Right ventricle myocardium superior (tissue), 1 donor: ENCODE measurements at regions not wholly inside any gene's neighbourhood (a gene's known extent, or its start where the extent isn't known, plus 50 kb on each side); places are given as distances from the start of the nearest gene placed in this dataset.

Source experiments
- ATAC-seq: fragments of 200-7000 bp; cut with Tn5 transposase; one replicate; pipeline ENCODE4 v1.9.1; 2020; ENCODE audit warnings: mild to moderate bottlenecking; ENCODE audit not compliant: poor library complexity
- DNase-seq: peaks from one replicate; pipeline ENCODE4 v3.0.0-alpha.2; 2020
- intact Hi-C: fragments of 100-400 bp; cut with DNase I; formaldehyde crosslinking; loops from one replicate; pipeline ENCODE4 v1.11.2; 2022
- donor health status: DM: no; HTN: yes; CAD: no; lungs with severe emphysema.

DNA sequence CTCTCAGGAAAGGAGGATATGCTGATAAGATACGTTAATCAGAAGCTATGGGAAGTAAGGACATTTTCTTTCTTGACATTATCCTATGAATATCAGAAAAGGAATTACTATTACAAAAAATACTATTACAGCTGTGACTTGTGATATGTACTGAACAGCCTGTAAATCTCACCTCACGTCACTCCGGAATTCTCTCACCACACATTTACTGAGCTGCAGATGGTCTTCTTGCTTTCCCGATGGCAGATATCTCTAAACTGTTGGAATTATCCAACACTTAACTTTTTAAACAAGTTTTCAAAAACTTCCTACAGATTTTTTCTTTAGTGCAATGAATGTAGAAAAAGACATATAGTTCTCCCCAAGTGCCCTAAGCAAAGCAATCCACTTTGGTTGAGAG is 313.4 kb downstream of the GPR37 start:
- intact Hi-C loops: no loop called here
- DNase-seq: no peak
- no peak for ATAC-seq

DNA sequence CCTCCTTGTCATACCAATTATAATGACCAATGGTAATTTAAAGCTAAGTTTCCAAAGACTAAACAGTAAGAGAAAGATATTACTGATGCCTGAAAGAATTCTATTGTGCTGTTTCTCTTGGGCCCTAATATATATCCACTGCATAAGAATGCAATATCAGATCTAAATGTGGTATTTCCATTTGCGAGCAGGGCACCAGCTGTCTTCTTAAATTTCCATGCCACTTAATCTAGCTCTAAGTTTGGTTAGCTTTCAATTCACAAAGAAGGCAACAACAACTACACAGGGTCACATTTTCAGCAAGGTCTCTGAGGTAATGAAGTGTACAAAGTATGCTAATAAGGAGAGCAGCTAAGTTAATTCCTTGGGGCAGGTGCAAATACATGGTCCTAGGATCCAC is 315.7 kb downstream of the GPR37 start:
- intact Hi-C loops: no loop called here
- ATAC-seq (no peak), DNase-seq (no peak)

DNA sequence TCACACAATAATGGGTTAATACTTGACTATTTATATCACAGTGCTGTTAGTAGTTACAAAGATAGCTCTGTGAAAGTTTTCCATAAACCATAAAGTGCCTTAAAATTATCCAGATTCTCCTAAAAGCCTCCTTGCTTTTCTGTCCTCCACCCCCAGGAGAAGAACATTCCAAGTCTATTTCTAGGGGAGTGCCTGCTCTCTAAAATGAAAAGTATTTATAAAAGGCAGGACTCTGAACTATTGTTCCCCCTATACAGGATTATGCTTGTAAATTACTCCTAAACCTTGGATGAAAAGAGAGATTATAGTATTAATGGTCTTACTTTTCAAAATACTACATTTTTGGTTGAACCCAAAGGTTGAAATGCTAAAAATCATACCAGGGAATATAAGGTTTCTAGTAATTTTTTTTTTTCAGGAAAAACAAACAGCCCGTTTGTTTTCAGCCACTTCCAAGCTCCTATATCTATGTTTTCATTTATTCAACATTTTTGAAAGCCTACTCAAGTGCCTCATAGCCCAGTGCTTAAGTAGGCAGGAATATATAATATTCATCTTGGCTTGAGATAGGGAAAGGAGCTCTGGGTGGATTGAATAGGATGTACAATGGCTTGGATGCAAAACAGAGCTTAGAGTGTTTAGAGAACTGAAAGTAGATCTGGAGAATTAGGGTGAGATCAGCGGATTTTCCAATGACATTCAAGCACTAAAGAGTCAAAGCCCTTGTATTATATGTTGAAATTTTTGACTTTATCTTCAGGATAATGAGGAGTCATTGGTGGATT is 320.7 kb downstream of the GPR37 start:
- ATAC-seq (no peak), DNase-seq (no peak)
- intact Hi-C loops: no loop called here

DNA sequence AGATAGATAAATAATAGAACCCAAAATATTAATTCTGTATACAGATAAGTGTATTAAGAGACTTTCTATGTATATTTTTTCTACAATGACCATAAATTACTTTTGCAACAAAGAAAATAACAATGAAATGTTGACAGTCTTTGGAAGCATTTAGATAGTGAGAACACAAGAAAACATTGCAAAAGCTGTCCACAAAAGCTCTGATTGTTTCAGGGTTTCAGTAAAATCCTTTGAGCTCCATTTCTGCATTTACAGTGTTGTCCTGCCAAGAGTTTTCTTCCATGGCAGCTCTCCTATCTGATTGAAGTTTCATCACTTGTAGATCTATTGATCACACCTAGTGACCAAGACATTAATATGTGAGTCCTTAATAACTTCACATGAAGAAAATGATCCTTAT is 321.8 kb downstream of the GPR37 start:
- ATAC-seq (no peak), DNase-seq (no peak)
- intact Hi-C loops: no loop called here

DNA sequence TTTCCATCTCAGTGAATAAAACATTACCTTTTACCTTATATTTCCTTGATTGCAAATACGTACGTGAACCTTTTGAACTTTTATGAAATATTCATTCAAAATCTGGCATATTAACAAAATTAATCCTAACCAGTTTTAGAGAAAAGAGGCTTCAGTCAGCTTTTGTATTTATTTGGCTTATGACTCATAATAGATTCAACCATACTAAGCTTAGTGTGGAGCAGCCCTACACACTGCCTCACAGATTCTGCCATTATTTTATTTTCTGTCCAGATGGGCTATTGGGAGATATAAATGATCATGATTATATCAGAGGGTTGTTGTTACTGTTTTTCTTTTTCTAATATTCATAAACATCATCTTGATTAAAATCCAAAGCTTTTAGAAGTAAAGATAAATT is 325.5 kb downstream of the GPR37 start:
- DNase-seq (no peak), ATAC-seq (no peak)
- intact Hi-C loops: no loop called here

DNA sequence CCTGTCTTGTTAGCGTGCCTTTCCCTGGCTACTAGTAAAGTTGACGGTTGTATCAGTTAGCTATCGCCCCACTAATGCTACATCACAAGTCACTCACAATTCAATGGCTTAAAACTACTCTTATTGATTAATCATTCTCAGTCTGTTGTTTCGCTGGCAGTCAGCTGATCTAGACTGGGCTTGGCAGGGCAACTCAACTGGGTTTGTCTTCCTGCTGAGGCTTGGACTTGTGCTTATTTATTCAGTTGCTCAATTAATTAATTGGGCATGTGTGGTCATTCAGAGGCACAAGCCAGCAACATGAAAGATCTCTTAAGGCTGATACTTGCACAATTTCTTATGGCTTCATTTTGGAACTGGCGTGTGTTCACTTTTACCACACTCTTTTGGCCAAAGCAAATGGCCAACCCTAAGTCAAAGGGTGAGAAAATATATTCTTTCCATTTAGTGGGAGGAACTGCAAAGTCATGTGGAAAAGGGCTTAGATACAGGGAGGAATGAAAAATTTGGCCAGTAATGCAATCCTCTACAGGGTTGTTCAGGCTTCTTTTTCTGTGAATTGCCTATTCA is 333.5 kb downstream of the GPR37 start:
- ATAC-seq (no peak), DNase-seq (no peak)
- intact Hi-C loops: no loop called here

DNA sequence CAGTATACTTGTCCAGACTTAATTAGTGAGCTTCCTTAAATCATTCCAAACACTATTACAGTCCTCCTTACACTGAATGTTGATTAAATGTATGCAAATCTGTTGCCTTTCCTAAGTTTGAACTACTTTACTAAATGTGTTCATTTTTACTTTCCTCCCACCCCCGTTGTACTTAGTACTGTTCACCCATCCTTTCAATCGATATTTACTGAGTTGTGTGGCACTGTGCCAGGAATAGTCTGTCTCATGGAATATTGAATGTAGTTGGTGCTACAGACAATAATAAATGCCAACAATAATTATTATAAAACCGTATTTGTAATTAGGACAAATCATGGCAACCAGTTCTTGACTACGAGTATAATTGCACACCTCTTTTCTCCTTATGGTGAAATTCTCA is 335.7 kb downstream of the GPR37 start:
- ATAC-seq: no peak
- no peak for DNase-seq
- intact Hi-C loops: no loop called here

DNA sequence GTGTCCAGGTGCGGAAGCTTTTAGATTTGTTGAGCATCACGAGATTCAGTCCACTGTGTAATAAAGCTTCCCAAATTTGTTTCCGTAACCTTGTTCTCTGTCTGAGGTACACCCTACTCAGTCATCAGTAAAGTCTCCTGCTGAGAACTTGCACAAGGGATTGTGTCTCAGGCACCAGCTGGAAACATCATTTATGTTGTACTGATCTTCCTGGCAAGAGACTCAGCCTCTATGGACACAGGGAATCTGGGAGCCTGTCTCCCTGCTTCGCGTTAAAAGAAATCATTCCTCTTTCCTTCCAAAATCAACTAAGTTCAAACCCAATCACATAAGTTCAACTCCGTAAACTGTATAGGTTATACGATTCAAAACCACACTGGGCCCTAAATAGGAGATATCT is 336.8 kb downstream of the GPR37 start:
- ATAC-seq (no peak), DNase-seq (no peak)
- intact Hi-C loops: no loop called here

DNA sequence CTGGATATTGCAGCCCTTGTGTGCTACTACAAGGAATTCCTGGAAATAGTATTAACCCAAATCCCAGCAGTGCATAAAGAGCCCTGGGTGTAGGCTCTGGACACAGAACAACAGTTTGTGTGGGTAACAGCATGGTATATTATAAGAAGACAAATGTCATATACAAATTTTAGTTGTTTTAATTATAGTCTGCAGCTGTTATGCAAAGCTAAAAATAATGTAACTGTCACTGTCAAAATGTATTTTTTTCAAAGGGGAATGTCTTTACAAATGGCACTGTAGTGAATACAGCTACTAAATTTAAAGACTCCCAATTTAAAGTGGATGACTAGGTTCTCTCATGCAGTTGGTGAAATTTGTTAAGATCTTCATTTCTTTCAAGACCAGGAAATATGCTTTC is 339.0 kb downstream of the GPR37 start:
- ATAC-seq (no peak), DNase-seq (no peak)
- intact Hi-C loops: no loop called here

DNA sequence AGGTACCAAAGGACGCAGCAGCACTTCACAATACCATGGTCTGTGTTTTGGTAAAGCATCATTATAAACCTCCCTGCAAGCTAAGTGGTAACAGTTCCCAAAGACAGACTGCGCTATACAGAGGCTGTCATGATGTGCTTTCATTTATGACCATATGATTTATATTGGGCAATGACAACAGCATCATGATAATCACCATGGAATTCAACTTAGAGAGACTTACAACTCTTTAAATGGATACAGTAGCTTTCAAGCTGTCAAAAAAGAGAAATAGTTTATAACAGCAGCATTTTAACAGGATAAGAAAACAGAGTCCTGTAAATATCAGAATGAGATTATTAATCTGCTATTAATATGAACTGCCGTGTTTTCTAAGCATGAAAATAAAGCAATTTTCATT is 341.7 kb downstream of the GPR37 start:
- intact Hi-C loops: no loop called here
- ATAC-seq (no peak), DNase-seq (no peak)

DNA sequence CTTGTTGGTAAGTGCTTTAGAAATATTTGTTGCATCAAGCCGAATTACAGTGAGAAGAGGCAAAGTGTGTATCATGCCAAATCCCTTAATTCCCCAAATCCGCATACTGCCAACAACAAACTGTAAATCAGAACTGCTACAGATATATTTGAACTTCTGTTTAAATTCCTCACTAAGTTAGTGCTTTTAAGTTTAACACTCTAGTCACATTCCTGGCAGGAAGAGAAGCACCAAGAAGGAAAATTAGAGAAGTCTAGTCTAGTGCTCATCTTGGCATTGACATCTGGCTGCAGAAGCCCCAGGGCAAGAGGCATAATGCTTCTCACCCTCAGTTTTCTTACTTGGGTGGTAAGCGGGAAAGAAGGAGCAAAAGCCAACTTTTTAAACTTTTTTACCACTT is 343.5 kb downstream of the GPR37 start:
- intact Hi-C loops: no loop called here

DNA sequence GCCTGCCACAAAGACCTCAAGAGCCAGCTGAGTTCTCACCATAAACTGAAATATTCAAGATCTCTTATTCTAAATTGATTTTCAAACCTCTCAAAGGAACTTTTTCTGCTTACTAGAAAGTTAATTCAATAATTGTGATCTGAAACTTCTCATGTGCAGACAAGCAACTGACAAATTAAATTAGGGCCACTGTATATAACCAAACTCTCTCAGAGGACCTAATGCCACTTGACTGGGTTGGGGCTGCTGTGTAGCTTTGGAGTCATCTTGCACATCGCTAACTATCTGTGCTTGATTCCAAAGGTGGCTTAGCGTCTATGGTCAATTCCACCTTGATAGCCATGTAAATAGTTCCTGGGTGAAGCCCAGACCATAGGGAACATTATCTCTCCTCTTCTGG is 345.2 kb downstream of the GPR37 start:
- ATAC-seq (no peak), DNase-seq (no peak)
- intact Hi-C loops: no loop called here

More for the DNA sequence above, 343.5 kb downstream of the GPR37 start:
- no peak for DNase-seq
- no peak for ATAC-seq

DNA sequence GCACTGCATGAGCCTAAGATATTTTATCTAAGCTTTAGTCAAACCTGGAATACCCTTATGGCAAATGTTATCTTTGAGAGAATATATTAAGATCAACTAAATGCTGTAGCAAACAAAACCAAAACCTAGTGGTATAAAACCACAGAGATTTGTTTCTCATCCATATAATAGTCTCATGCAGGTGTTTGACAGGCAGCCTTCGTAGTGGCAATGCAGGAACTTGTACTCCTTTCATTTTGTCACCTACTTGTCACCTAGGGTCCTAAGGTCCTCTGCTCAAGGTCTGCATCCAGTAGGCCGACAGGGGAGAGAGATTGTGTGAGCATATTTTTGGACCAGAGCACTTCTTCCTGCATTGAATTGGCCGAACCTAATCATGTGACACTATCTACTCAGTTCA is 352.6 kb downstream of the GPR37 start:
- intact Hi-C loops: no loop called here
- no peak for DNase-seq
- no peak for ATAC-seq

DNA sequence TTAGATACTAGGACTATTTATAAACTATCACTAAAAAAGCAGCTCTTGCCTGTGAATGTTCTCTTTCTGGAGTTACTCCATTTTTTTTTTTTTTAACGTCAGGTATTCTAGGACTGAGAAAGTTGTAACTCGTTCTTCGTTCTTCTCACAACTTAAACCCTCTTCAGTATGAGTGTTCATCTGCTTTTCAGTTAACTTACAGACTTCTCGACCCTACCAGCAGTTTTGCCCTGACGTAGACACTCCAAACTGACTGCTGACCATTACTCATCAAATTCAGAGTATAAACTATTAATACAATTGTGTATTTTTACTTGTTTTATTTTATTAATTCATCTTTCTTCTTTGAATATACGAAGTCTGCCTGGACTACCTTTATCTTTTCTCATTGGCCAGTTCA is 353.1 kb downstream of the GPR37 start:
- no peak for DNase-seq
- ATAC-seq: no peak
- intact Hi-C loops: no loop called here

DNA sequence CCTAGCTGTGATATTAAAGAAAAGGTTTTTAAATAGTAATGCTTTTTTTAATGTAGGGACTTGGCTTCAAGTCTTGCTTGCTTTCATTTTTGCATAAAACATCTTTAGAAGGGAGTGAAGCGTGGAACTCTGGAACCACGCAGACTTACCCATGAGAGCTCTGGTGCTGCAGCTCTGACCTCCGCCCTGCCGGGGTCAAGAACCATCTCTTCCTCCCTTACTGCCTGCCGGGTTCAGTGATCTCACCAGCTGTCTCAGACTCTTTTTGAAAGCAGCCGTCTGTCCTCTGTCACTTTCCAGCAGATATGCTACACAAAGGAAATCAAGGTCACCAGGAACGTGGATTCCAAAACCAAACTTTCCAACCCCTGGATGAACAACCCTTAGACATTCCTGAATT is 353.8 kb downstream of the GPR37 start:
- intact Hi-C loops: no loop called here

DNA sequence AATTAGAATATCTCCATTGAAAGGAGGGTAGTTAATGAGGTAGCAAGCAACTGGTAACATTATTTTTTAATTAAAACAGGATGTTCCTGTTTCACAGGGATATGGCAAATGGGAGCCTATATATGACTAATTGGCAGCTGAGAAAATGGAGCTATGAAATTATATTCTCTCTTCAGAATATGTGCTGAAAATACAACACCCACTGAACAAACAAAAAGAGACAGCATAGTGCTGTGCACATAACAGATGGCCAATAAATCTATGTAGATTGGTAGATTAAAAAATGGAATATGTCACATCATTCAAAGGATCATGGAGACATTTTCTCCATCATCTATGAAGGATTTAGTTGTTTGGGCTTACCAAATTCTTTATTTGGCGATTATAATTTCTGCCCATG is 362.0 kb downstream of the GPR37 start:
- no peak for ATAC-seq
- no peak for DNase-seq
- intact Hi-C loops: no loop called here

More for the DNA sequence above, 353.8 kb downstream of the GPR37 start:
- ATAC-seq (no peak), DNase-seq (no peak)

DNA sequence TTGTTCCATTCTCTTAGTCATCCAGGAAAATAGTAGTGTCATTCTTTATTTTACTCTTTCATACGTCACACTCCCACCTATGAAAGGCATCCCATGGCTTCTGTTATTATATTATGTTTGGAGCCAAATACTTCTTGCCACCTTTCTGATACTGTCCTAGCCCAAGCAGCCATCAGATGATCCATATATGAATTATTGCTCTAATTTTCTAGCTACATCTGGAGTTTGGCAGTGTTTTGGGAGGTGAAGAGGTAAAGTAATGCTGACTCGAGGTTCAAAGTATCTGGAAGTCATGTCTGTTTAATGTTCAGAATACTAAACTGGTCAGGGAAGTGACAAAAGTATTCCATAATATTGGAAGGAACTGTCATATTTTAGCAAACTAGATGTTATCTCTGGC is 362.5 kb downstream of the GPR37 start:
- DNase-seq (no peak), ATAC-seq (no peak)
- intact Hi-C loops: no loop called here

DNA sequence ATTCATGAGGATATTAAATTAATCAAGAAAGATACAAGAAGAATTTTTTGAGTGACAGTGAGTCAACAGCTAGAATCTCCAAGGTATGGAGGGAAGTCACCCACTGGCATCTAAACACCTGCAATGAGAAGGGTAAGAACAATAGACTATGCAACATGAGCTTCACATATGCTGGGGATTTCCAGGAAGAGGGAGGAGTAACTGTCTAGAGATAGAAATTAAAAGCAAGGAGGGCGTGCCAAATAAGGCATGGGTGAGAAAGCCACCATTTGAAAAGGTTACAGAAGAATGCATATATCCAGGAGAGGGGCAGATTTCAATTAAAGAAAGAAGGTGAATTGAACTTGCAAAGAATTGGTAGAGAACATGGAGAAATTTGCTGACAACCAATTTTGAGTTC is 365.7 kb downstream of the GPR37 start:
- no peak for ATAC-seq
- intact Hi-C loops: no loop called here
- no peak for DNase-seq

DNA sequence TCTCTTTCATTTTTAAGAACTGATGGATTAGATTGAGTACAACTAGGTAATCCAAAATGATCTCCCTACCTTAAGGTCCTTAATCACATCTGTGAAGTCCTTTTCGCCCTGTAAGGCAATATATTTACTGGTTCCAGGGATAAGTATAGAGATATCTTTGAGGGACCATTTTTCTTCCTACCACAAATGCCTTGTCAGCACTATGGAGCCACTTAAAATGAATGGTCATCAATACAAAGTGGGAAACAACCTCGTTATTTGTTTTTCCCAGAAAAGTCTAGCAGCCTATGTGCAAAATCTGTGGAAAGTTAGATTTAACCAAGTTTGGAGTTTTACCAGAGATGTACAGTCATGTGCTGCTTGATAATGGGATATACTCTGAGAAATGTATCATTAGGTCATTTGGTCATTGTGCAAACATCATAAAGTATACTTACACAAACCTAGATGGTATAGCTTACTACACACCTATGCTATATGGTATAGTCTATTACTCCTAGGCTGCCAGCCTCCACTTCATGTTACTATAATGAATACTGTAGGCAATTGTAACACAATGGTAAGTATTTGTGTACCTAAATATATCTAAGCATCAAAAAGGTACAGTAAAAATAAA is 366.2 kb upstream of the TMEM229A start:
- DNase-seq (no peak), ATAC-seq (no peak)
- intact Hi-C loops: no loop called here

DNA sequence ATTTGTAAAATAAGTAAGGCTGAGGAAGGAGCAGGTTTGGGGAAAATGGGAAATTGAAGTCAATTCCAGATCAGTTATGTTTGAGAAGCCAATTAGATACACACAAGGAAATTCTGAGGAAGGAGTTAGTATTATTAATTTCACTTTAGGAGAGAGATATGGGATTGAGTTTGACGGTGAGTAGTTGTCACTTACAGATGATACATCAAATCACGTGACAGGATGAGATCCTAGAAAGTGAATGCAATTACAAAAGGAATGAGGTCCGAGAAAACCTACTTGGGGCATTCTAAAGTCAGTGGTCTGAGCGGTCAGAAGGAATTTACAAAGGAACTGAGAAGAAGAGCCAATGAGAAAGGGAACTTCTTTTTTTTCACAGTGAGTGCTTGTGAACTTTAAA is 364.3 kb upstream of the TMEM229A start:
- intact Hi-C loops: no loop called here
- ATAC-seq (no peak), DNase-seq (no peak)
